GDM1 (cell line): ENCODE measurements at regions not wholly inside any gene's neighbourhood (a gene's known extent, or its start where the extent isn't known, plus 50 kb on each side); places are given as distances from the start of the nearest gene placed in this dataset.
"Not testable (repeated sequence)": the region's sequence is repeated elsewhere in the genome, so short reads cannot be mapped to it uniquely, and the experiment has no call there.

Experiments used
- DNase-seq: peaks from one replicate; lab custom pipeline; 2025; lab: John Stamatoyannopoulos, UW

DNA sequence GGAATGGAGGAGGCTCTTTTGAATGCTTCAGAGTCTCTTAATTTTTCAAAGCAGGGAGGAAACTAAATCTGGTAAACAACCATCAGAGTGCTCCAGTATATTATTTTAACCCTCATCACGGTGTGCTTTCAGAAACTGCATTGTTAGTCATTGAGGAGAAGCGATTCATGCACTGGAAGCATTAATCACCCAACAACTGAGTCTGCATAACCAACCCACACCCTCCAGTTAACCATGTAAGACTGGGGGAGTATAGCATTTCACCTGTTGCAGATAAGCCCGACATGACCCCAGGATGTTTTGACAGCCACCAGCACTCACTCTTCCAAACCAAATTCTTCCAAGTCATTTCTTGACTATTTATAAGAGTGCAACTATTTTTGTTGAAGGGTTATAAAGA lies 257.6 kb downstream of the GATA3 start:
- DNase-seq: no peak

DNA sequence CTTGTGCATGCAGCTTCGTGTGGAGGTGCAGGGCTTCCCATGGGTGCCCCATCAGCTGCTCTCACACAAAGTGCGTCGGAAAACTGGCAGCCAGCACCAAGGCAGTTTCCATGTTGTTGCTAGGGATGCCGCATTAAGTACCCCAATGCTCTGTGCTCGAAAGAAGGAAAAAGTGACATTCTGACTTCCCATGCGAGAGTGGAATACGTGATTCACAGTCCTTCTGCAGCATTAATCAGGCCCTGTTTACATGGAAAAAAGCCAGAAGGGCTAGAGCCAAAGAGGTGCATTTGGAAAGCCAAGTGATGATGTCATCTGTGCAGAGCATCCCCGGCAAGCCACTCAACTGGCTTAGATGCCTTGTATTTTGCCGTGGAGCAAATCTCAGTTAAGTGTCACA lies 258.3 kb downstream of the GATA3 start:
- DNase-seq: no peak

DNA sequence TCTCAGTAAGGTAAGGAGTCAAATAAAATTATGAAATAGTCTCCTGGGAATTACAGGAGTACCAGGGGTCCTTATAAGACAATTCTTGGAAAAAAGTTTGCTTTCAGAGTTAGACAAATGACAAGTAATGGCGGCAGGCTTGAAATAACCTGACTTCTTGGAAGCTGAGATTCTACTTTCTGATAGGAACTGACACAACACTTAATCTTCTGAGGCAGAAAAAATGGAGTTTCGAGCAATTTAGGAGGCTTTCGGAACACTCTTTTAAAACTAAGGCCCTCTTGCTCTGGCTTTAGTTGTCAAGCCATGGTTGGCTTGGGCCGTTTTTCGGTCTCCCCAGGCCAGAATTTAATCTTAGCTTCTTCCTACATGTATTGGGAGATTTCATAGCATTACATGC lies 260.0 kb downstream of the GATA3 start:
- no peak for DNase-seq

DNA sequence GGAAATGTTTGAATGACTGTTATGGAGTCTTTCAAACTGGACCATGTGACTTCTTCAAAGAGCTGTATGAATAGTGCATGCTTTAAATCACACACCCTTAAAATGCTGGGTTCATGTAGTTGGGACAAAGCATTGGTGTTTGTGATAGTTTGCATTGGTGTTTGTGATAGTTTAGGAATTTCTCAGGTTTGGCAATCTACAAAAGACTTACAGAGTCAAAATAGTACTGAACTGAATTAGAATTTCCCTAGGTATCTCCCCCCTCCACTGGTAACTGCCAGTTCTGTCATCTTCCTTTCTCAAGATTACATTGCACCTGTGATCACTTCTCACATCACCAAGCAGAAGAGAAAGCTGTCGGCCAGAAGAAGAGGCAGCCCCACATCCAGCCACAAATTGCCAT lies 261.1 kb downstream of the GATA3 start:
- no peak for DNase-seq

DNA sequence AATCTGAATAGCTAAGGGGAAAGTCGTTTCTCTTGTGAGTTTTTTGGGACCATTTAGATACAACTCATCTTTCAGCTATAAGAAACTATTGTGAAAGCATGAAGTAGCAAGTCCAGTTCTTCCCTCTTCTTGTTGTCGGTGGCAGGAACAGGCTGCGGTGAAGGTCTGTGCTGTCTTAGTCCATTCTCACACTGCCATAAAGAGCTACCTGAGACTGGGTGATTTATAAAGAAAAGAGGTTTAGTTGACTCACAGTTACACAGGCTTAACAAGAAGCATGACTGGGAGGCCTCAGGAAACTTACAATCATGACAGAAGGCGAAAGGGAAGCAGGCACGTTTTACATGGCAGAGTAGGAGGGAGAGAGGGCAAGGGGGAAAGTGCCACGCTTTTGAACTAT lies 261.8 kb downstream of the GATA3 start:
- DNase-seq: no peak

DNA sequence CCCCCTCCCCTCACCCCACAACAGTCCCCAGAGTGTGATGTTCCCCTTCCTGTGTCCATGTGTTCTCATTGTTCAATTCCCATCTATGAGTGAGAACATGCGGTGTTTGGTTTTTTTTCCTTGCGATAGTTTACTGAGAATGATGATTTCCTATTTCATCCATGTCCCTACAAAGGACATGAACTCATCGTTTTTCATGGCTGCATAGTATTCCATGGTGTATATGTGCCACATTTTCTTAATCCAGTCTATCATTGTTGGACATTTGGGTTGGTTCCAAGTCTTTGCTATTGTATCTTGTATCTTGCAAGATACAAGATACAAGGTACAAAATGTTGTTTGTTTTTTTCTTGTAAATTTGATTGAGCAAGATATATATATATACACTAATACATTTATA lies 263.9 kb downstream of the GATA3 start:
- not testable (repeated sequence) for DNase-seq

DNA sequence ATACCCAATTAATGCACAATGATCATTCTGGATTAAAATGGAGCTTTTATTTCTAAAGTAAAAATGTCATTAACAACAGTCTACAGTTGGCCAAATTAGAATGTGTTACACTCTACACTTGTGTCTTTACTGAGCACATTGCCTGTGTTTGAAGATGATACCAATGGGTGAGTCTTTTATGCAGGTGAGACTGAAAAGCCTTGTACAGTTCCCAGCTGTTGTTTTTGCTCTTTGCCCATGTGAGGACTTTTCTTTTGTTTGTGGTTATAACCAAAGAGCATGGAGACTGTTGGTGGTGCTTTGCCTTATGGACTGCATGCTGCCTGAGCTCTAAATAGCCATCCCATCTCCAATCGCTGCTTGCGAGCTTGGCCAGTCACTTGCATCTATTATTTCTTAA lies 264.5 kb downstream of the GATA3 start:
- DNase-seq: no peak

DNA sequence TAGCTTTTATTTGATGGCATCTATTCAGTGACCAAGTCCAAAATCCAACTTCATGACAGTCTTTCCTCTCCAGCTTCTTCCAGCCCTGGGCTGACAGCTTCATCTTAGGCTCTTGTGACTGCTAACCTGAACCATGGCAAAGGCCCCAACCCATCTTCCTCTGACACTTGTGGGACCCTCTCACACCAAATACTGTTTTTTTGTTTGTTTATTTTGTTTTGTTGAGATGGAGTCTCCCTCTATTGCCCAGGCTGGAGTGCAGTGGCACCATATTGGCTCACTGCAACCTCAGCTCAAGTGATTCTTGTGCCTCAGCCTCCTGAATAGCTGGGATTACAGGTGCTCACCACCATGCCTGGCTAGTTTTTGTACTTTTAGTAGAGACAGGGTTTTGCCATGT lies 265.2 kb downstream of the GATA3 start:
- DNase-seq: no peak

DNA sequence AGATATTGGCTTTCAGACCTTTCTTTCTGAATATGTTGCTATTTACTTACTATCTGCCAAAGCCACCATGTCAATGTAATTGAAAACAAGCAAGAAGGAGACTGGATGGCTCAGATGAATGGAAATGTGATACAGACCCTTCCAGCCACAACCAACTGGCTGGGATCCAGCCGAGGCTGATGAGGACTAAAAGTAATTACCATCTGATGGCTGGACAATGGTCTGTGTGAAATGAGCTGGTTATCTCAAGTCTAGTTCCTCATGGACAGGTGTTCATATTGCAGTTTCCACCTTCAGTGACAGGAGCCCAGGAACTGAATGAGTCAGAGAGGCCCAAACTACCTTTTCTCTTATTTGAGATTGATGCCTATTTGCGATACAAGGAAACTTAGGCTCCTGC lies 267.5 kb downstream of the GATA3 start:
- no peak for DNase-seq

DNA sequence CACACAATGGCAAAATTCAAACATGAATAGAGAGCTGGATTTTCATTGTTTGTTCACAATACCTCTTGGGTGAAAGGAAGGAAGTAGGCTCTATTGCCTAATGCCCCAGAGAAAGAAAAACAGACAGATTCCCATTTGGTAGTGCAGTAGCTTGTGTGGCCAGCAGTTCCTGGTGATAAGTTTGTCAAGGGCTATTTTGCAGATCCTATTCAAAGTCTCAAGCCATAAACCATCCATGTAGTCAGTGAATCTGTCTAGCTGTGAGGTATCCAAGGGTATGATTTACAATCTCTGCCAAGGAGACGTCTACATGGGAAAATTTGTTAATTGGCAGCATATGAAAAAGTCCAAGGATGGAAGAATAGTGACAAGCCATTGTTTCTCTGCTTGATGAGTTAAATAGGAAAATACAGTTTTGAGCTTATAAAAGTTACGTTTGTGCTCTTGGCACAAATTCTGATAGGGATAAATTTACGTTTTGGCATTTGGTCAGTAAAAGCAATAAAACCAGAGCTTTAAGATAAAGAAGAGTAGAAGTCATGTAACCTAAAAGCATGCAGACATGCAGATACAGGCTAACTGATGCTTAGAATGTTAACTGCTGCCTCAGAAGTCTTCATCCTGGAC lies 269.1 kb downstream of the GATA3 start:
- no peak for DNase-seq

DNA sequence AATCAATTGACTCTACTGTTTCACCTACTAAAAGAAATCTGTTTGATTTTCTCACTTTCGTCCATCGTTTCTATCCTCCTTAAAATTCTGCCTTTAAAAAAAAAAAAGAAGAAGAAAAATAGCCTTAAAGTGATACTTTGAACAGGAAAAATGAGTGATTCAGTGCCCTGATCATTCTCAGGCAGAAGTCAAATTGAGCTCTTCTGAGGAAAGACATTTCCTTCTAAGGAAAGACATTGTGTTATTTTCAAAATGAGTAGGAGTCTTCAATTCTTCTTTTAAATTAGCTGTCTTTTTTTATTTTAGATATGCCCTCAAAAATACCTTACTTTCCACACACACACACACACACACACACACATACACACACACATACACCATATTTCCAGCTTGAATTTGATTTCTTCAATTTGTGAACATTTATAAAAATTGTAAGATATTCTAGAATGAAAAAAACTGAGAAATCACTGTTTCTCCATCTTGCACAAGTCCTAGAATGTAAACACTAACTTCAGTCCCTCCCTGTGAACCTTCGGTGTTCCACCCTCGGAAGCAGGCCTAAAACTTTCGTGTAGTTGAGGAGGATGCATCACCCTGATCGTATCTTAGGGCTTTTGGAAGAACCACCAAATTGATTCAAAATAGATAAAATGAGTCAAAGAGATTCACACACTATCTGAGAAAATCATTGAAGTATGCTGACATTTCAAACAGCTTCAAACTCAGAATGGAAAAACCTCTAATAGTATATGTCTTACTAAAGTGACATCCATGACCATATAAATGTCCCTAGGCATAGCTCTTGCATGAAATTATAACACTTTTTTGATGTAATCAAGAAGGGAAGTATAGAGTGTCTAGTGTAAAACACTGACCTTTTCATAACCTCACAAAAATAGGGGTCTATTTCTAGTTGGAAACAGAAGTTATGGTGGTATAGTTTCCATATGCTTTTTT lies 270.8 kb downstream of the GATA3 start:
- DNase-seq: no peak

DNA sequence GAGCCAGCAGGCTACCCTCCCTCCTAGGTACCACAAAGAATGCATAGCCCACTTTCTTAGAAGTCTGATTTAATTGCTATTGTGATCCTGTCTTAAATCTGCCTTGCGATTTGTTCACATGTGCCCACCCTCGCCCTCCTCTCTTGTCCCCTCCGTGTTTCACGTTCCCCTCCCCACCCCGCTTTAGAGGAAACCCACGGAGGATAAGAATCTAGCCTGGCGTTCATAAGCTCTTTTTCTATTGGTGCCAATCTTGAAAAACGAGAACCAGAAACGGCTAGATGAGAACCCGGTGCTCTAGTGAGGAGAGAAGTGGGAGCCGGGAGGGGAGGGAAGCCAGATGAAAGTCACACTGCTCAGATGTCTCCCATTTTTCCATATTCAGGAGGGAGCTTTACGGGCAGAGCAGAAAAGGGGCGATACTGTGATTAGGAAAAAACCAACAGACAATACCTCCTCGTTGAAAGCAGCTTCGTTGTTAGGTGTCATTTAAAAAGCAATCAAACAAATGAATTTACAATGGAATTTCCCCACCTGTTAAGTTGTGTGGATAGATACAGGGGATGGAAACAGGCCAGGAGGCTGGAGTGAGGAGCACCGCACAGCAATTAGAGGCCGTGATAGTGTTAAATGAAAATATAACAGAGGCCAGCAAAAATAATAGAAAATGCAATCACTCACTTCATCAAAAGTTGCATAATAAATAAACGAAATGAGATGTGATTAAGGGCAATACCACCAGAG lies 272.1 kb downstream of the GATA3 start:
- DNase-seq: no peak

DNA sequence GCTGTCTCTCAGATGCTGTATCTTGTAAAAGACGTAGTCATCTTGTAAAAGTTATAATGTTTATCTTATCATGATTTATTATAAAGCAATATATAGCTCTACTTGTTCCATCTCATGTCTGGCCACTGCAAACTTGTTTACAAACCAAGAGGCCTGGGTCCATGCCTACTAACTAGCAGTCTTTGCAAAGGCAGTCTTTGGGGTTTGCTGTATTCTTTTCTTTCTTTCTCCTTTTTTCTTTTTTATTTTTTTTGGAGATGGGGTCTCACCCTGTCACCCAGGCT lies 272.6 kb downstream of the GATA3 start:
- DNase-seq: no peak

DNA sequence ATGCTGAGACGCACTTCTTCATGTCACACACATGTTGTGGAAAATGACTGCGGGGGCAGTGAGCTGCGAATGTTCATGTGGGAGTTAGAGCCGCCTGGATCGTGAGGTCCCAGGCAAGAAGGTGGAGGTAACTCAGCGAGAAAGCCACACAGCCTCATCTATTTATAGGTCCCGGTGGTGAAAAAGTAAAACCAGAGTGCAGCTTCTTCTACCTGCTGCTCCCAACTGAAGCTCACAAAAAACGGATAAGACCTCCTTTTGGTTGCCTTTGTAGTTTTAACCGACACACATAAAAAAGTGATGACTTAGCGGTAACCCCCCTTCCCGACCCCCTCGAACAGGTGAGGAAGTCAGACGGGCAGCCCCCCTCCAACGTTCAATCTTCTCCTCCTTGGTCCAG lies 276.9 kb downstream of the GATA3 start:
- DNase-seq: no peak

DNA sequence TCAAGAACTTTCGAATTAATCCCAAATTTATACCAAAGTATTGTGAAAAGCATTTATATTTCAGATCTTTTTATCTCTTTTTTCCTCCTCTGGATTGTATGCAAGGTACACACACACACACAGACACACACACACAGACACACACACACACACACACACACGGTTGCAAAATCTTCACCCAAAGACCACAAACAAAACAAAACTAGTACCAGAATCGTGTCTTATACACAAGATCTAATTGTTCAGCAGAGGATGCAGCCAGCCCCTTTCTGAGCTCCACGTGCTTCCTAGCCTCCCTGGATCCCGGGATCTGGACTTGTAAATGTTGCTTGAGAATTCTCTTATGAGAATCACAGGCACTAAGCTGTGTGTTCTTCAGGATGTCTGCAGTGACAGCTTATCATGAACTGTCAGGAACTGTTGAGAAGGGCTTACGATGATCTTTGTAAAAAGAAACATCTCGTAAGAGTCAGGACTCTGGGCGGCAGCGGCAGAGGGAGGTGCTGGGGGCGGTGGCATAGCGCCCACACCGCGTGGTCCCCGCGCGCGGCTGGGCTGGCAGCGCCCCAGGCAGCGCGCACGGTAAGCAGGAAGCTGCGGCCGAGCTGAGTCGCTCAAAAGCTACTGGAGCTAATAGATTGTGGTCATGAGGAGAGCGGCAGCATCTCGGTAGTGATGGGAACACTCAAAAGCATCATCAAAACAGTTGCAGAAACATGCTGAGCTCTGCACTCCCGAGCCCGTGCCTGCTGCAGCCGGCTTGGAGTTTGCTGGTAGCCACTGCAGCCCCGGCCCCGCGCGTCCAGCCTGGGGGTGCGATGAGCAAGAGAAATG lies 277.6 kb downstream of the GATA3 start:
- DNase-seq: peak; percentile 22

DNA sequence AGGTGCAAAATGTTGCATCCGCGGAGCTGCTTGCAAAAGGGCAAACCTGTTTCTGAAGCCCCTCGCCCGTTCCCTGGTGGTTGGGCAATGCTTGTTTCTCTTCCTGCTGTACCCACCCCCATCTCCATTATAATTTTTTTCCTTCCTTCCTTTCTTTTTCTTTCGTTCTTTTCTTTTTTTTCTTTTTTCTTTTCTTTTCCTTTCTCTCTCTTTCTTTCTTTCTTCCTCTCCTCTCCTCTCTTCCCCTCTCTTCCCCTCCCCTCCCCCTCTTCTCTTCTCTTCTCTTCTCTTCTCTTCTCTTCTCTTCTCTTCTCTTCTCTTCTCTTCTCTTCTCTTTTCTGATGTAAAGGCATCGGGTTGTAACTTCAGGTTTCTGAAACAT lies 278.2 kb downstream of the GATA3 start:
- DNase-seq: no peak

DNA sequence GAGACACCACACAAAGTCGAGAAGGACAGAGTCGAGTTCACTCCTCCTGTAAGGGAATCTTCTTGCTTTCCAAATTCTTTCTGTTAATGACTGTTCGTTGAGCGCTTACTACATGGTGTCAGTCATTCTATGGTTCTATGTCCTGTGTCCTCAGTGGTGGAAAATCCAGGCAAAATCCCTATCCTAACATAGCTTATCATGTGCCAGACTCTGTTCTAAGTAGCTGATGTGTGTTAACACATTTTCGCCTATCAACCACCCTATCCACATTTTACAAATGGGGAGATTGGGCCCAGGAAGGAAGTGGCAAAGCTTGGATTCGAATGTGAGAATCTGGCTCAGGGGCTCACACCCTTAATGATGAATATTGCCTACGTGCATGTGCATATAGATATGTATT lies 280.1 kb downstream of the GATA3 start:
- DNase-seq: no peak

DNA sequence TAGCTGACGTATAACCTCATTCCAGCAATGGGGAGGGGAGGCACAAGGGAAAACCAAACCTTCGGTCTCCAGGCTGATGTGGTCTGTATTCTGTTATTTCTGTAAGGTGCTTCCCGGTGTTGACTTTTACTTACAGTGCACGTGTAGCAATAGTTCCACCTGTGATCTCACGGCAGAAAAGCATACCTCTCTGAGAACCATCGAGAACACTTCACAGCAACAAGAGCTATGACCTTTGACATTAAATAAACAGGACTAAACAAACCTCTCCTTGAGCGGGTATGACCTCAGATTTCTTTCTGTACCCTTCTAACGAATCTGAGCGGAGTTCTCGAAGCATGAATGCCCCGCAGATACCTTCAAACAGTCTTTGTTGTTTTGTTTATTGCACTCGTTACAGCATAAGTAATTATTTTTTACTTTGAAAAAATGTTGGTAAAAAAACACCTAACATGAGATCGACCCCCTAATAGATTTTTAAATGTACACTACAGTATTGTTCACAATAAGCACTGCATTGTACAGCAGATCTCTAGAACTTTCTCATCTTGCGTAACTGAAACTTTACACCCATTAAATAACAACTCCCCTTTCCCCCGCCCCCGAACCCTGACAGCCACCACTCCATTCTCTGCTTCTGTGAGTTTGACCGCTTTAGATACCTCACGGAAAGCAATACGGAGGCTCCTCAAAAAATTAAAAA lies 282.3 kb downstream of the GATA3 start:
- no peak for DNase-seq

DNA sequence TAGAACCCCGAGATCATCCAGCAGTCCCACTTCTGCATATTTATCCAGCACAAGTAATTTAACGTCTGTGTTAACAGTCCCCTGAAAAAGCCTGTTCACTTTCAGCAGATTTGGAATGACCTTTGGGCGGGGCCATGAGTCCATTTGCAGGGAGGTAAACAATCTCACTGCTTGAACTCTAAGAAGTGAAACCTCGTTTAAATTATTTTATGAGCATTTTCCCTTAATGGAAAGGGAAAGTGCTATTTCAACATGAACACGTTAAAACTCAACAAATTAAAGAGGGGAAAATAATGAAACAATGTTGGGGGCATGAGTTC lies 282.8 kb downstream of the GATA3 start:
- DNase-seq: no peak

DNA sequence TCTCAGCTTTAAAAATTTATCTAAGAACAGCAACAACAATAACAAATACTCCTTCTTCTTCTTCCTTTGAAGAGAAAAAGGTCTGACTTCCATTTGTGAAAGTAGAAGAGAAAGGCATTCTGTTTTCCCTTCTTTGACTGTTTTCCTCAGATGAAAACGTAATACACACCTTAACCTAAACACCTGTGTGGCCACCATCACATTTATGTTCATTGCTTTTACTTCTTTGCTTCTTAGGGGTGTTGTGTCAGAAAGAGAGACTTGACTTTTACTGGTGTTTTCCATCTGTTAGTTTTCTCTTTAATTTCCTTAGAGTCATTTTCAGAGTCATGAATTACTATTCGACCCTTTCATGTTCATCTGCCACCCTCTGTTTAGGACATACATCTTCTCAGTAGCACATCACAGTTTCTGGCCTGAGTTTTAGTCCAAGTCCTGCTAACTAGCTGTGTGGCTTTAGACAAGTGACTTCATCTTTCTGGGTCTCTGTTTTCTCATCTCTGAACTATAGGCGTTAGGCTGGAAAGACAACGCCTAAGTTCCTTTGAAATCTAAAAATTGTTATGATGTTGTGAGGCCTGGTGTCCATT lies 283.8 kb downstream of the GATA3 start:
- DNase-seq: no peak

DNA sequence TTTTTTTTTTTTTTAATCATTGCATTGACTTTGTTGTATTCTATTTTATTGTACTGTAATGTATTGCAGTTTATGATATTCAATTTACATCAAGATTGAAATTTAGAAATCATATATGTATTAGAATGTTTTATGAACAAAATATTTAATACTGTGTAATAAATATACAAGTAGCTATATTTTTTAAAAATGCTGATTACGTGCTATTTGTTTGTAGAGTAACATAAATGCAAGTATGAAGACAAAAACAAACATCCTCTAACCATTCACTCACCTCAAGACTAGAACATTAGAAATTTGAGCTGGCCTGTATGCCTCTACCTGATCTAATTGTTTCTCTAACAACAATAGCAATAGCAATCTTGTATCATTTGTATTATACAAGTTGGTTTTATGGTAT lies 290.3 kb downstream of the GATA3 start:
- no peak for DNase-seq
